Keratinocyte (primary cell): ENCODE measurements at regions not wholly inside any gene's neighbourhood (a gene's known extent, or its start where the extent isn't known, plus 50 kb on each side); places are given as distances from the start of the nearest gene placed in this dataset.

Source experiments
- CTCF ChIP-seq, 3 experiments: IDR thresholded peaks in 1 of 3; conservative IDR thresholded peaks in 1 of 3; optimal IDR thresholded peaks in 1 of 3; 2 replicates in 2 of 3; 3 replicates in 1 of 3; pipeline versions ENCODE3 to v1.5.1; 2011; ENCODE audit warnings: low read length in 3 of 3, mild to moderate bottlenecking in 3 of 3, moderate library complexity in 2 of 3, control low read depth in 1 of 3, inconsistent platforms in 1 of 3; ENCODE audit not compliant: insufficient read depth in 2 of 3; ENCODE audit errors: extremely low read depth in 1 of 3
- EZH2 ChIP-seq: IDR thresholded peaks from one replicate; pipeline ENCODE4 v1.6.1; 2012; ENCODE audit warnings: inconsistent platforms, mild to moderate bottlenecking, low read length, moderate library complexity

GRCh38 chr13:90455067-90455466 is 892.4 kb upstream of the MIR17HG start:
- no peak for TF ChIP-seq CTCF (optimal IDR thresholded peaks at IDR 0.05 in 1 of 3, IDR thresholded peaks at IDR 0.05 in 1 of 3, conservative IDR thresholded peaks at IDR 0.05 in 1 of 3; ENCODE audit: extremely low read depth in 1 of 3, insufficient read depth in 2 of 3, low read length in 3 of 3)
- no peak for TF ChIP-seq EZH2
